HG02571 (cell line): ENCODE measurements at regions not wholly inside any gene's neighbourhood (a gene's known extent, or its start where the extent isn't known, plus 50 kb on each side); places are given as distances from the start of the nearest gene placed in this dataset.
"Not testable (repeated sequence)": the region's sequence is repeated elsewhere in the genome, so short reads cannot be mapped to it uniquely, and the experiment has no call there.

ENCODE experiments used
- ATAC-seq: cut with Tn5 transposase; IDR thresholded peaks from one replicate; pipeline ENCODE4 v1.9.1; 2021; ENCODE audit warnings: mild to moderate bottlenecking, moderate library complexity; ENCODE audit not compliant: unreplicated experiment

DNA sequence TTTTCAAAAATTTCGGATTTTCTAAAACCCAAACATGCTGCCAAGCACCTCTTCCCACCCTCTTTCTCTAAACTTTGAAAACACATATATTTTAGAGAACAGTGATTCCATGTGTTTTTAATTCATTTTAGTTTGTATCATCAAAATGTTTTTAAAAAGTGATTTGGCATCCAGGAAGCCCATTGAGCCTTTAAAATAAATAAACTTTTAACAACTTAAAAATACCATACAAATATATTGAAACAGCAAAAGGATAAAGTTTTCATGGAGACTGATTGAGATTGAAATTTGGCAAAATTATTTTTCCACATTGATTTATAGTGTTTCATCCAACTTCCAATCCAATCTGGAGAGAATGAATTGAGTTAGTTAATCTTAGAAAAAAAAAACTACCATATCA, 374.7 kb downstream of the CD109 start:
- no peak for ATAC-seq

GRCh38 chr6:74070091-74070490, 374.1 kb downstream of the CD109 start:
- no peak for ATAC-seq

- ATAC-seq: no peak
Observed at GRCh38 chr6:74069089-74069581, 373.1 kb downstream of the CD109 start.

DNA sequence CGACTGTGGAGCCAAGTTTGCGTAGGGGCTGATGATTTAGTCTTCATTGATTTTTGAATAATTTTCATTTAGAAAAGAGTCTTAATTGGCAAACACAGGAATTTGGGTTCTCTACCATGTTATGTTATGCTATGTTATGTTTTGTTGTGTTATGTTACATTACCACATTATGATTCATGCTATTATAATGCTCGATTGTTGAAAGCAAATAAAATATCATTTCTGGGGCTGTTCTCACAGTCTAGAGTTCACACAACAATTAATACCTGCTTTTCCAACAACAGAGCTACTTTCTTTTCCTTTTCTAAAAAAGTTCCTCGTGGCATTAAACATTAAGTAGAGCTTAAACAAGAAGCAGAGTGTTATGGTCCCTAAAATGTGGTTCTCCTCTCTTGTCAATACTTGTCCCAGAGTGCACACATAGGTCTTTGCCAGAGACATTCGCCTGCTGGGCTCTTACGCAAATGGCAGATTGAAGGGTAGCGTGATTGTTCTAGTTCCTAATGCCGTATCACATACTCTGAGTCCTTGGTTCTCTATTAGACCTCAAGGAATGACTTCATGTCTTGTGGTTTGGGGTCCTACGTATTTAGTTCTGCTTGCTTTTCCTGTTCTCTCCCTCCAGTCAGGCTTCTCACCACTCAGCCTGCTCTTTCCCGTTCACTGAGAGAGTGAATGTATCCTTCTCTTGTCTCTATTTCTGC, 370.3 kb downstream of the CD109 start:
- no peak for ATAC-seq

- no peak for ATAC-seq
Observed at GRCh38 chr6:74065705-74066104, 369.7 kb downstream of the CD109 start.

DNA sequence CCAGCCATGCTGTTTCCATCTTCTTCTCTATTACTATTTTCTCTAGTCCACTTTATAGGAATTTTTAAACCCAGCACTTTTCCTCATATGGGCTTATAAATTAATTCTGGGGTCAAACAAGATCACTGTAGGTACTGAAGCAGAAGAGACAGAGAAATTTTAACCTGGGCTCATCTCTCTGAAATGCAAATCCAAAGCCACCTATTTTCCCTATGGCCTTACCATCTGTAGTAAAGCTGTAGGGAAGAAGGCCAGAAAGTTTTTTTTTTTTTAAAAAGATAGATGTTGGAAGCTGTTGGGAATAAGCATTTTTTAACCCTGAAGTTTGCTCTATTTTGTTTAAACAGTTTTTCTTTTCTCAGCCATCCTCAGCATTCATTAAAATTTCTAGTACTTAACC, 367.4 kb downstream of the CD109 start:
- ATAC-seq: no peak

- ATAC-seq: no peak
Observed at GRCh38 chr6:74061201-74061600, 365.2 kb downstream of the CD109 start.

- ATAC-seq: no peak
Observed at GRCh38 chr6:74060354-74060753, 364.4 kb downstream of the CD109 start.

DNA sequence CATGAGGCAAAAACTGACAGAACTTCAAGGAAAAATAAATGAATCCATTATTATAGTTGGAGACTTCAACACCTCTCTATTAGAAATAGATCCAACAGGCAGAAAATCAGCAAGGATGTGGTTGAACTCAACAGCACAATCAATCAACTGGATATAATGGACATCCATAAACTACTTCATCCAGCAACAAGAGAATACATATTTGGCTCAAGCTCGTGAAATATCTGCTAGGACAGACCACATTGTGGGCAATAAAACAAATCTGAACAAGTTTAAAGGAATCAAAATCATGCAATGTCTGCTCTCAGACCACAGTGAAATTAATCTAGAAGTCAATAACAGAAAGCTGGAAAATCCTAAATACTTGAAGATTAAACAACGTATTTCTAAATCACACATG, 362.6 kb downstream of the CD109 start:
- ATAC-seq: no peak

- no peak for ATAC-seq
Observed at GRCh38 chr6:74057326-74057725, 361.3 kb downstream of the CD109 start.

DNA sequence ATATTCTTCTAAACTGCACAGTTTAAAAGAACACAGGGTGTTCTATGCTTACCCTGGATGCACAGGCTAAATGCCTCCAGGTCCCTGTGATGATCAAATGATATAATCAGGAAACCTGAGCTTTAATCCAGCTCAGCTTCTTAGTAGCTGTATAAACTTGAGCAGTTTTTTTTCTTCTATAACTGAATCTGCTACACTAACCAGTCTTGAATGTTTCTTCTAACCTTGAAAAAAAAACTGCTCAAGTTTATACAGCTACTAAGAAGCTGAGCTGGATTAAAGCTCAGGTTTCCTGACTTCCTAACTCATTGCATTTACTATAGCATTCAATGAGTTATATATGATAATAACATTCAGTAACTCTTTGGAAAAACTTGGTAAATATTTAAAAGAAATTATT, 358.2 kb downstream of the CD109 start:
- ATAC-seq: no peak

- no peak for ATAC-seq
Observed at GRCh38 chr6:74050921-74051320, 354.9 kb downstream of the CD109 start.

DNA sequence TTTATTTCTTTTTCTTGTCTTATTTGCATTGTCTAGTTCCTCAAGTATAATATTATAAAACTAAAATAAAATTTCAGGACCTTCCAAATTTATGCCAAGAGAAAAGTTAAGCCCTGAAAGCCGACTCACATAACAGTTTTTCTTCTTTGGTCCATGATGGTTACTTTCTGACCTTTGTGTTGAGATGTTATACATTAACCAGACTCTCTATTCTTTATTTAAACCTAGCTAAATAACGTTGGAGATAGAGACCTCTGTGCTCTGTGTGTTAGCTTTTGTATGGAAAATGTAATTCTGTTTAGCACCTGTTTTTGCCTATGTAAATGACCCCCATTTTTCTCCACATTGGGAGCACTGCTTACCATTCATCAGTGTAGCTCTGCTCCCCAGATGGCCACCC, 352.4 kb downstream of the CD109 start:
- ATAC-seq: no peak

DNA sequence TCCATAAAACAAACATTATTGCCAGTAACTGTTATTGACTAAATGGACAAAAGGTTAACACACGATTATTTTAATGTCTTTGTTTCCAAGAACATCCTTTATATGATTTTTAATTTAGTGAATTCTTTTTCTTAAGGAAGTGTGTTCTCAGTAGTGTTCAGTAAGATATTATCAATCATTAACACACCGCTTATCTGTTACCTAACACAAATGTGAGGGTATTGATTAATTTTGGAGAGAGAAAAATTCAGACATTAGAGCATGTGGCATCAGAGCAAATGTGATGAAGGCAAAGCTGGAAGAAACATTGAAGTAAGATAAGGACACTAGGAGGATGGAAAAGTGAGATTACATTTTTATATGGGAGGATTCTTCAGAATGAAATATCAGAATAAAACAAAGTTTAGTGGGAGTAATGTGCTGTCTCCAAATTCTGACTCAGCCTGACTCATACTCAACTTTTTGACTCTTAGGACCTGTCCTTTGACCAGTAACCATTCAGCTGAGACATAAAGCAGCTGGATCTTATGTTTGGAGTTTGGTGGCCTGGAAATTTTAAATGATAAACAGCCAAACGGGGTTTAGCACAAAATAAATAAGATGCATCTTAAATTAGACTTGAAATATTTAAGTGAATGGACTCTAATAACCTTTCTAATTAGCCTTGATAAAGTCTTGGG, 348.6 kb downstream of the CD109 start:
- no peak for ATAC-seq

DNA sequence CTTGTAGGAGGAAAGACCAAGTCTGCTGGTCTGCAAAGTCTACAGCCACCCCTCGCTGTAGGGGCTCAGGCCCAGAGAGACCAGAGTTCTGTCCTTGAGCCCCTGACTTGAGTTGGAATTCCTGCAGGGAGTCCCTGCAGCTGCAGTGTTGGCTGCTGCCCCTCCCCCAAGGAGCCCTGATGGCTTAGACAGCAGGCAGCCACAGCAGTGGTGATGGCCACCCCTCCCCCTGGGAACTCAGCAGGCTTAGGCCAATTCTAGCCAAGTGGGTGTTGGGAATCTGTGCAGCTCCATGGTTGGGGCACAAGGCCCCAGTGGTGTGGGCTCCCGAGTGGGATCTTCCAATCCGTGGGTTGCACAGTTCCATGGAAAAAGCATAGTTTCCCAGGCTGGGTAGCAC, 345.4 kb downstream of the CD109 start:
- no peak for ATAC-seq

- ATAC-seq: no peak
Observed at GRCh38 chr6:74018825-74019224, 322.8 kb downstream of the CD109 start.

DNA sequence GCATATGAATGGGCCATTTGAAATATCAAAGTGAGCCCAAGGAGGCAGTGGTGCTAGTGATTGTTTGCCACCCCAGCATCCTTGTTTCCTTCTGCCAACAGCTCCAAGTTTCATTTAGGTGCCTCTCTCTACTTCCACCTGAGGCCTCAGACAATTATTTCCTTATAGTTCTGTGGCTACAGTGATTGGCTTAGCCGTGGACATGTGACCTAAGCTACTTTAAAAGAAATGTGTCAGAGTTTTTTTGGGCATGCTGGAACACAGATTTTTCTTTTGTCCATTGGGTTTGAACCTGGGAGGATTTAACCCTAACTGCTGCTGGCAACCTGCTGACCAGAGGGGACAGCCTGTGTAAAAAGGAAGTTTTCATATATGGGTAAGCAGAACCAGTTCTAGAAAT, 319.4 kb downstream of the CD109 start:
- ATAC-seq: no peak

GRCh38 chr6:74000666-74001490, 304.9 kb downstream of the CD109 start:
- ATAC-seq: no peak

- ATAC-seq: not testable (repeated sequence)
Observed at GRCh38 chr6:73990609-73991238, 294.7 kb downstream of the CD109 start.

- ATAC-seq: no peak
Observed at GRCh38 chr6:73989428-73989827, 293.4 kb downstream of the CD109 start.

DNA sequence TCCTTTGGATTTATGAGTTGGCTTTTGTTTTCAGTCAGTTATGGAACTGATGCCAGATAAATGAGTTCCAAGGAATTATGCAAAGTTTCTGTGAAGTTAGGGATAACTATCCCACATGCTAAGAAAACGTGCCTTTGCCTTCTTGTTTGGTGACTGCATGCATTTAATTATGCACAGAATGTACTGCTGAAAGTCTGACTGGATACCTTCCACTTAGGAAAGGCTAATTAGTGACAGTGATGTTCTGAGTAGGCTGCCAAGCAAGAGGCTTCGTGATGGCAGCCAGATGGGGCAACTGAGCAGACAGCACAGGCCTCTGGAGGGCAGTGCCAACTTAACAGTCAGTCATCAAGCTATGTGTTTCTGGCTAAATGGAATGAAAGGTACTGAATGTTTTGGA, 289.9 kb downstream of the CD109 start:
- no peak for ATAC-seq
